CD4-positive, alpha-beta T cell treated with Interleukin-12 subunit alpha and Interleukin-12 subunit beta, for 1 hour (primary cell): ENCODE measurements at regions not wholly inside any gene's neighbourhood (a gene's known extent, or its start where the extent isn't known, plus 50 kb on each side); places are given as distances from the start of the nearest gene placed in this dataset.
A peak's percentile ranks its signal among the peaks of the same experiment; 100 is the strongest.
"Not testable (repeated sequence)": the region's sequence is repeated elsewhere in the genome, so short reads cannot be mapped to it uniquely, and the experiment has no call there.

Experiments
- DNase-seq: peaks from one replicate; pipeline ENCODE4 v3.0.0-alpha.2; 2020

GRCh38 chr13:50510885-50511545 is 332.5 kb downstream of the DLEU7 start:
- not testable (repeated sequence) for DNase-seq

- peak; percentile 20 for DNase-seq
Measured at GRCh38 chr13:50511877-50512341, 331.6 kb downstream of the DLEU7 start.

GRCh38 chr13:50512474-50513299 is 330.8 kb downstream of the DLEU7 start:
- DNase-seq: peak; percentile 48

- no peak for DNase-seq
Measured at GRCh38 chr13:50513300-50513877, 330.1 kb downstream of the DLEU7 start.

GRCh38 chr13:50514249-50514648 is 329.2 kb downstream of the DLEU7 start:
- DNase-seq: no peak

GRCh38 chr13:50518131-50518530 is 325.4 kb downstream of the DLEU7 start:
- no peak for DNase-seq

- DNase-seq: no peak
Measured at GRCh38 chr13:50518781-50519201, 324.7 kb downstream of the DLEU7 start.

- DNase-seq: no peak
Measured at GRCh38 chr13:50519866-50520265, 323.6 kb downstream of the DLEU7 start.

- DNase-seq: no peak
Measured at GRCh38 chr13:50521006-50521830, 322.3 kb downstream of the DLEU7 start.

- DNase-seq: no peak
Measured at GRCh38 chr13:50521831-50522149, 321.7 kb downstream of the DLEU7 start.

- no peak for DNase-seq
Measured at GRCh38 chr13:50522506-50522905, 321.0 kb downstream of the DLEU7 start.

- no peak for DNase-seq
Measured at GRCh38 chr13:50523307-50523706, 320.2 kb downstream of the DLEU7 start.

- DNase-seq: no peak
Measured at GRCh38 chr13:50524560-50524959, 318.9 kb downstream of the DLEU7 start.

- no peak for DNase-seq
Measured at GRCh38 chr13:50526661-50527071, 316.8 kb downstream of the DLEU7 start.

GRCh38 chr13:50527188-50527587 is 316.3 kb downstream of the DLEU7 start:
- no peak for DNase-seq

GRCh38 chr13:50527612-50528509 is 315.6 kb downstream of the DLEU7 start:
- no peak for DNase-seq

- DNase-seq: no peak
Measured at GRCh38 chr13:50529154-50529882, 314.2 kb downstream of the DLEU7 start.

- DNase-seq: peak; percentile 23
Measured at GRCh38 chr13:50531917-50532899, 311.3 kb downstream of the DLEU7 start.

GRCh38 chr13:50535050-50535449 is 308.4 kb downstream of the DLEU7 start:
- no peak for DNase-seq

GRCh38 chr13:50537029-50537428 is 306.5 kb downstream of the DLEU7 start:
- no peak for DNase-seq
